GM12878 (cell line): ENCODE measurements at regions not wholly inside any gene's neighbourhood (a gene's known extent, or its start where the extent isn't known, plus 50 kb on each side); places are given as distances from the start of the nearest gene placed in this dataset.

Experiments used
- HDGF ChIP-seq: fragments of 450-650 bp; IDR thresholded peaks from 2 replicates; pipeline ENCODE4 v1.6.1; 2016; ENCODE audit warnings: antibody characterized with exemption
- MTA2 ChIP-seq: fragments of 450-650 bp; IDR thresholded peaks from 2 replicates; pipeline ENCODE4 v1.6.1; 2016; ENCODE audit warnings: low read depth, mild to moderate bottlenecking, moderate library complexity
- STAT3 ChIP-seq: IDR thresholded peaks from 2 replicates; pipeline ENCODE4 v1.6.1; 2011; ENCODE audit warnings: low read depth, low read length, improper control_type of control experiment
- ZBED1 ChIP-seq: IDR thresholded peaks from 2 replicates; pipeline ENCODE4 v1.6.1; 2016; ENCODE audit warnings: borderline replicate concordance
- TF ChIP-seq, protein P1 (sequence below): IDR thresholded peaks from 2 replicates; pipeline ENCODE4 v1.6.1; 2012; ENCODE audit warnings: improper control_type of control experiment, low read depth, low read length; ENCODE audit not compliant: insufficient replicate concordance
- TF ChIP-seq, protein P2 (sequence below): fragments of 450-650 bp; IDR thresholded peaks from 2 replicates; pipeline ENCODE4 v1.6.1; 2018; ENCODE audit warnings: mild to moderate bottlenecking, low read depth, moderate library complexity; ENCODE audit not compliant: partially characterized antibody

DNA sequence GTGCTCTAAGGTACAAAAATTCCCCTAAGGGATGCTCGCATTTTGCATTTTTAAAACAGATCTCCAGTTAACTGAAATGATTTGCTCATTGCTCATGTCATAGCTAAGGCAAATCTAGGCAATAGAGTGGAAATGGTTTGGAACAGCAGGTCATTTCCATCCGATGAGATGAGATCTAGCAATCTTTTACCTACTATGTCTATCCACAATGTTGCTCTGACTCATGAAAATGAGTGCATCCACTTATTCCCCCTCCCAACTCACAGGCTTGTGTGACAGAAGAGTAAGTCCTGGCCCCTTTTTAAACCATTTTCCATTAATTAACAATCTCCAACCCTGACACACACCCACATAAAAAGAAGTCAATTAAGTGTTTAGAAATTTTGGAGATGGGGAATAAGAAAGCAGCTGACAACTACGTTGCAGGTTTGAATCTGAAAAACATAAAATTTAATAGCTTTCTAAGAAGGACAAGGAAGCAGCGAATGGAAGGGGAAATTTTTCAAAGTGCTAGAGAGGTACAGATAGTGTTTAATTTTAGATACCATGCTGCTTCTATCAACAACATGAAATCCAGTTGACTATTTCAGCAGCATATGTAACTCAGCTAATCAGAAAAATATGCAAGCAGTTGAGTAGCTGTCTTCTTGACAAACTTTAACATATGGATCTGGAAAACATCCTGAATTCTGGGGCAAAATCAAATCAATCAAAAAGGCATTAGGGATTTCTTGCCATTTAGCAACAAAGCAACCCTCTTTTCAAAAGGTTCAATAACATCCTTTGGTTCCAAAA is 112.0 kb downstream of the TMCO5A start (continued):
- TF ChIP-seq MTA2 (no peak), HDGF (no peak), STAT3 (no peak), ZBED1 (no peak)
- TF ChIP-seq, protein P1, sequence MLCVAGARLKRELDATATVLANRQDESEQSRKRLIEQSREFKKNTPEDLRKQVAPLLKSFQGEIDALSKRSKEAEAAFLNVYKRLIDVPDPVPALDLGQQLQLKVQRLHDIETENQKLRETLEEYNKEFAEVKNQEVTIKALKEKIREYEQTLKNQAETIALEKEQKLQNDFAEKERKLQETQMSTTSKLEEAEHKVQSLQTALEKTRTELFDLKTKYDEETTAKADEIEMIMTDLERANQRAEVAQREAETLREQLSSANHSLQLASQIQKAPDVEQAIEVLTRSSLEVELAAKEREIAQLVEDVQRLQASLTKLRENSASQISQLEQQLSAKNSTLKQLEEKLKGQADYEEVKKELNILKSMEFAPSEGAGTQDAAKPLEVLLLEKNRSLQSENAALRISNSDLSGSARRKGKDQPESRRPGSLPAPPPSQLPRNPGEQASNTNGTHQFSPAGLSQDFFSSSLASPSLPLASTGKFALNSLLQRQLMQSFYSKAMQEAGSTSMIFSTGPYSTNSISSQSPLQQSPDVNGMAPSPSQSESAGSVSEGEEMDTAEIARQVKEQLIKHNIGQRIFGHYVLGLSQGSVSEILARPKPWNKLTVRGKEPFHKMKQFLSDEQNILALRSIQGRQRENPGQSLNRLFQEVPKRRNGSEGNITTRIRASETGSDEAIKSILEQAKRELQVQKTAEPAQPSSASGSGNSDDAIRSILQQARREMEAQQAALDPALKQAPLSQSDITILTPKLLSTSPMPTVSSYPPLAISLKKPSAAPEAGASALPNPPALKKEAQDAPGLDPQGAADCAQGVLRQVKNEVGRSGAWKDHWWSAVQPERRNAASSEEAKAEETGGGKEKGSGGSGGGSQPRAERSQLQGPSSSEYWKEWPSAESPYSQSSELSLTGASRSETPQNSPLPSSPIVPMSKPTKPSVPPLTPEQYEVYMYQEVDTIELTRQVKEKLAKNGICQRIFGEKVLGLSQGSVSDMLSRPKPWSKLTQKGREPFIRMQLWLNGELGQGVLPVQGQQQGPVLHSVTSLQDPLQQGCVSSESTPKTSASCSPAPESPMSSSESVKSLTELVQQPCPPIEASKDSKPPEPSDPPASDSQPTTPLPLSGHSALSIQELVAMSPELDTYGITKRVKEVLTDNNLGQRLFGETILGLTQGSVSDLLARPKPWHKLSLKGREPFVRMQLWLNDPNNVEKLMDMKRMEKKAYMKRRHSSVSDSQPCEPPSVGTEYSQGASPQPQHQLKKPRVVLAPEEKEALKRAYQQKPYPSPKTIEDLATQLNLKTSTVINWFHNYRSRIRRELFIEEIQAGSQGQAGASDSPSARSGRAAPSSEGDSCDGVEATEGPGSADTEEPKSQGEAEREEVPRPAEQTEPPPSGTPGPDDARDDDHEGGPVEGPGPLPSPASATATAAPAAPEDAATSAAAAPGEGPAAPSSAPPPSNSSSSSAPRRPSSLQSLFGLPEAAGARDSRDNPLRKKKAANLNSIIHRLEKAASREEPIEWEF, result no peak
- TF ChIP-seq, protein P2, sequence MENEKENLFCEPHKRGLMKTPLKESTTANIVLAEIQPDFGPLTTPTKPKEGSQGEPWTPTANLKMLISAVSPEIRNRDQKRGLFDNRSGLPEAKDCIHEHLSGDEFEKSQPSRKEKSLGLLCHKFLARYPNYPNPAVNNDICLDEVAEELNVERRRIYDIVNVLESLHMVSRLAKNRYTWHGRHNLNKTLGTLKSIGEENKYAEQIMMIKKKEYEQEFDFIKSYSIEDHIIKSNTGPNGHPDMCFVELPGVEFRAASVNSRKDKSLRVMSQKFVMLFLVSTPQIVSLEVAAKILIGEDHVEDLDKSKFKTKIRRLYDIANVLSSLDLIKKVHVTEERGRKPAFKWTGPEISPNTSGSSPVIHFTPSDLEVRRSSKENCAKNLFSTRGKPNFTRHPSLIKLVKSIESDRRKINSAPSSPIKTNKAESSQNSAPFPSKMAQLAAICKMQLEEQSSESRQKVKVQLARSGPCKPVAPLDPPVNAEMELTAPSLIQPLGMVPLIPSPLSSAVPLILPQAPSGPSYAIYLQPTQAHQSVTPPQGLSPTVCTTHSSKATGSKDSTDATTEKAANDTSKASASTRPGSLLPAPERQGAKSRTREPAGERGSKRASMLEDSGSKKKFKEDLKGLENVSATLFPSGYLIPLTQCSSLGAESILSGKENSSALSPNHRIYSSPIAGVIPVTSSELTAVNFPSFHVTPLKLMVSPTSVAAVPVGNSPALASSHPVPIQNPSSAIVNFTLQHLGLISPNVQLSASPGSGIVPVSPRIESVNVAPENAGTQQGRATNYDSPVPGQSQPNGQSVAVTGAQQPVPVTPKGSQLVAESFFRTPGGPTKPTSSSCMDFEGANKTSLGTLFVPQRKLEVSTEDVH, result no peak
